ENCODE measurements at regions not wholly inside any gene's neighbourhood (a gene's known extent, or its start where the extent isn't known, plus 50 kb on each side); places are given as distances from the start of the nearest gene placed in this dataset.

GRCh38 chr7:69527706-69528105 lies 70.6 kb upstream of the AUTS2 start (continued):
- TF ChIP-seq CHD7 (IDR thresholded peaks at IDR 0.05; ENCODE audit: insufficient replicate concordance, low read length) (no peak), ZNF274 (IDR thresholded peaks at IDR 0.05; ENCODE audit: borderline replicate concordance, extremely low read depth, low read length) (no peak), HDAC2 (IDR thresholded peaks at IDR 0.05; ENCODE audit: borderline replicate concordance in 1 of 2, low read depth in 2 of 2, low read length in 2 of 2) (no peak), SIX5 (IDR thresholded peaks at IDR 0.05; ENCODE audit: low read depth, low read length) (no peak), YY1 (IDR thresholded peaks at IDR 0.05; ENCODE audit: low read depth, low read length) (no peak), HDAC6 (IDR thresholded peaks at IDR 0.05; ENCODE audit: low read depth, low read length) (no peak)

Data from H1 (cell line).